ENCODE measurements at regions not wholly inside any gene's neighbourhood (a gene's known extent, or its start where the extent isn't known, plus 50 kb on each side); places are given as distances from the start of the nearest gene placed in this dataset.

DNA sequence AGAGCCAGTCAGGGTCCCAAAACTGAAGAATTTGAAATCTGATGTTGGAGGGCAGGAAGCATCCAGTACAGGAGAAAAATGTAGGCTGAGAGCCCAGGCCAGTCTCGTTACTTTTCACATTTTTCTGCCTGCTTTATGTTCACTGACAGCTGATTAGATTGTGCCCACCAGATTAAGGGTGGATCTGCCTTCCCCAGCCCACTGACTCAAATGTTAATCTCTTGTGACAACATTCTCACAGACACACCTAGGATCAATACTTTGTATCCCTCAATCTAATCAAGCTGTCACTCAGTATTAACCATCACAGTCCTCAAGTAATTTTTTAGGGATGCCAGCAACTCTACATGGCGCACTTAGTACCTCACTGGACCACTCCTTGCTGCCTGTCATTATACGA lies 1345.3 kb downstream of the FAM181B start:
- TF ChIP-seq, protein P1, sequence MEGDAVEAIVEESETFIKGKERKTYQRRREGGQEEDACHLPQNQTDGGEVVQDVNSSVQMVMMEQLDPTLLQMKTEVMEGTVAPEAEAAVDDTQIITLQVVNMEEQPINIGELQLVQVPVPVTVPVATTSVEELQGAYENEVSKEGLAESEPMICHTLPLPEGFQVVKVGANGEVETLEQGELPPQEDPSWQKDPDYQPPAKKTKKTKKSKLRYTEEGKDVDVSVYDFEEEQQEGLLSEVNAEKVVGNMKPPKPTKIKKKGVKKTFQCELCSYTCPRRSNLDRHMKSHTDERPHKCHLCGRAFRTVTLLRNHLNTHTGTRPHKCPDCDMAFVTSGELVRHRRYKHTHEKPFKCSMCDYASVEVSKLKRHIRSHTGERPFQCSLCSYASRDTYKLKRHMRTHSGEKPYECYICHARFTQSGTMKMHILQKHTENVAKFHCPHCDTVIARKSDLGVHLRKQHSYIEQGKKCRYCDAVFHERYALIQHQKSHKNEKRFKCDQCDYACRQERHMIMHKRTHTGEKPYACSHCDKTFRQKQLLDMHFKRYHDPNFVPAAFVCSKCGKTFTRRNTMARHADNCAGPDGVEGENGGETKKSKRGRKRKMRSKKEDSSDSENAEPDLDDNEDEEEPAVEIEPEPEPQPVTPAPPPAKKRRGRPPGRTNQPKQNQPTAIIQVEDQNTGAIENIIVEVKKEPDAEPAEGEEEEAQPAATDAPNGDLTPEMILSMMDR (conservative IDR thresholded peaks at IDR 0.05; ENCODE audit: low read length), result no peak
- no peak for TF ChIP-seq EZH2phosphoT487 (IDR thresholded peaks at IDR 0.05; ENCODE audit: borderline replicate concordance, low read depth, low read length)
